BE2C (cell line): ENCODE measurements at regions not wholly inside any gene's neighbourhood (a gene's known extent, or its start where the extent isn't known, plus 50 kb on each side); places are given as distances from the start of the nearest gene placed in this dataset.
"Not testable (repeated sequence)": the region's sequence is repeated elsewhere in the genome, so short reads cannot be mapped to it uniquely, and the experiment has no call there.

Experiments used
- DNase-seq: peaks from one replicate; pipeline ENCODE4 v3.0.0-alpha.2; 2020
- H3K27me3 ChIP-seq: fragments of 250-450 bp; sonication (Bioruptor Pico); 2 replicates; pipeline ENCODE4 v1.5.1; 2020; ENCODE audit warnings: mild to moderate bottlenecking
- H3K36me3 ChIP-seq: fragments of 250-450 bp; sonication (Bioruptor Pico); 2 replicates; pipeline ENCODE4 v1.5.1; 2020; ENCODE audit warnings: mild to moderate bottlenecking
- H3K4me1 ChIP-seq: fragments of 250-450 bp; sonication (Bioruptor Pico); 2 replicates; pipeline ENCODE4 v1.5.1; 2020
- H3K4me3 ChIP-seq: 2 replicates; pipeline ENCODE4 v1.5.1; 2011; ENCODE audit warnings: low read depth, low read length
- H3K9me3 ChIP-seq: fragments of 250-450 bp; sonication (Bioruptor Pico); 2 replicates; pipeline ENCODE4 v1.5.1; 2020
- TF ChIP-seq, protein P1 (sequence below): IDR thresholded peaks from 2 replicates; pipeline ENCODE4 v1.5.1; 2012; ENCODE audit warnings: mild to moderate bottlenecking, low read depth, low read length

DNA sequence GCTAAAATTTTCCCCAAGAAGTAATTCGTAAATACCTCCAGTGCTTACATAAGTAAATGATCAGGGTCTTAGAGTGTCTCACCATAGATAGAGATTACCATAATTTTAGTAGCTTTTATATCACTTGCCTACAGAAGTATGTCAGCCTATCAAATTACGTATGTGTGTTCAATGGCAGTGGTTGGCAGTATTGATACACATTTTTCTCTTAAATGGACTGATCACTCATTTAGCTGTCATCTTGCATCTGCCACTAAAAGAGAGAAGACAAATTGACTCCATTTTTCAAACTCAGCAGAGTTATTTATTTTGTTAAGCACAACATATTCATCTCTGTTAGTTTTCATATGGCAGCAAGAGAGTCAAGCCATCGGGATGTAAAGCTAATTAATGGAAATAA lies 413.1 kb upstream of the CLEC14A start:
- Histone ChIP-seq H3K36me3 (no peaks in the 10 kb centered on the region), H3K27me3 (no peaks in the 10 kb centered on the region), H3K4me1 (no peaks in the 10 kb centered on the region), H3K9me3 (no peaks in the 10 kb centered on the region), H3K4me3 (no peak overlapping the region)
- DNase-seq: no peak
- TF ChIP-seq, protein P1, sequence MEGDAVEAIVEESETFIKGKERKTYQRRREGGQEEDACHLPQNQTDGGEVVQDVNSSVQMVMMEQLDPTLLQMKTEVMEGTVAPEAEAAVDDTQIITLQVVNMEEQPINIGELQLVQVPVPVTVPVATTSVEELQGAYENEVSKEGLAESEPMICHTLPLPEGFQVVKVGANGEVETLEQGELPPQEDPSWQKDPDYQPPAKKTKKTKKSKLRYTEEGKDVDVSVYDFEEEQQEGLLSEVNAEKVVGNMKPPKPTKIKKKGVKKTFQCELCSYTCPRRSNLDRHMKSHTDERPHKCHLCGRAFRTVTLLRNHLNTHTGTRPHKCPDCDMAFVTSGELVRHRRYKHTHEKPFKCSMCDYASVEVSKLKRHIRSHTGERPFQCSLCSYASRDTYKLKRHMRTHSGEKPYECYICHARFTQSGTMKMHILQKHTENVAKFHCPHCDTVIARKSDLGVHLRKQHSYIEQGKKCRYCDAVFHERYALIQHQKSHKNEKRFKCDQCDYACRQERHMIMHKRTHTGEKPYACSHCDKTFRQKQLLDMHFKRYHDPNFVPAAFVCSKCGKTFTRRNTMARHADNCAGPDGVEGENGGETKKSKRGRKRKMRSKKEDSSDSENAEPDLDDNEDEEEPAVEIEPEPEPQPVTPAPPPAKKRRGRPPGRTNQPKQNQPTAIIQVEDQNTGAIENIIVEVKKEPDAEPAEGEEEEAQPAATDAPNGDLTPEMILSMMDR: no peak

DNA sequence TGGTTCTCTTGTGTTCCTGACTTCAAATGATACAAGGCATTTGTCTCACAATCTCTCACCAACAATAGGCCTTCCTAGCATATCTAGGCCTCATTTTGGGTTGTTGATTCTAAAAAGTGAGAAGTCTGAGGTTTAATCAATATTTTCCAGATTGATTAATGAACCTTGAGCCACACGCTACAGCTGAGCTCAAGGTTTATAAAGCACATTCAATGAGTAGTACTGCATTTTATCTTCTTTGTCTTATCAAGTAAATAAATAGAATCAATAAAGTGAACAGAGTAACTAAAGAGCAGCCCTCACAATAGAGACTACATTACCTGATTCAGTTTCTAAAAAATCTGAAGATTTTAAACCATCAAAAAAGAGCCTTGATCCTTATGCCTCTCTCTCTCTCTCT lies 407.5 kb upstream of the CLEC14A start:
- no peak for DNase-seq
- H3K36me3 ChIP-seq: no peaks in the 10 kb centered on the region
- H3K27me3 ChIP-seq: no peaks in the 10 kb centered on the region
- no peak overlapping the region for H3K4me3 ChIP-seq
- TF ChIP-seq, protein P1: no peak
- no peaks in the 10 kb centered on the region; the same call in 1 of the 2 replicates for H3K4me1 ChIP-seq
- no peaks in the 10 kb centered on the region for H3K9me3 ChIP-seq

DNA sequence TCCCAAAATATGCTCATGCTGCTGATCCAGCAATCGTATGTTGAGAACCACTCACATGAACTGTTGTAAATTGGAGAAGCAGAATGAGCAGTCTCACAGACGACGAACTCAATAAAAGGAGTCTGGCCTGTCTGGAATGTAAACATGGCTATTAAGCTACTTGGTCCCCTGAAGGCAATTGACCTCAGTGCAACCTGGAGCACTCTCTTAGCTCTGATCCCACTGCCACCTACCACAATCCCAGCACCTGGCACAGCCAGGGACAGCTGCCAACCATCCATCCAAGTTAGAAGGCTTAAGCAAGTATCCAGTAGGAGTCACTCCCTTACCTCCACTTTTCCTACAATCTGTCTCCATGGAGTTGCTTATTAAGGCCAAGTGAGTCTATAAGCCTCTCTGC lies 406.9 kb upstream of the CLEC14A start:
- TF ChIP-seq, protein P1: peak; percentile 14; the same call in 1 of the 2 replicates
- Histone ChIP-seq H3K4me1 (no peaks in the 10 kb centered on the region; the same call in 1 of the 2 replicates), H3K36me3 (no peaks in the 10 kb centered on the region), H3K27me3 (no peaks in the 10 kb centered on the region), H3K4me3 (no peak overlapping the region), H3K9me3 (no peaks in the 10 kb centered on the region)
- peak; percentile 33 for DNase-seq

DNA sequence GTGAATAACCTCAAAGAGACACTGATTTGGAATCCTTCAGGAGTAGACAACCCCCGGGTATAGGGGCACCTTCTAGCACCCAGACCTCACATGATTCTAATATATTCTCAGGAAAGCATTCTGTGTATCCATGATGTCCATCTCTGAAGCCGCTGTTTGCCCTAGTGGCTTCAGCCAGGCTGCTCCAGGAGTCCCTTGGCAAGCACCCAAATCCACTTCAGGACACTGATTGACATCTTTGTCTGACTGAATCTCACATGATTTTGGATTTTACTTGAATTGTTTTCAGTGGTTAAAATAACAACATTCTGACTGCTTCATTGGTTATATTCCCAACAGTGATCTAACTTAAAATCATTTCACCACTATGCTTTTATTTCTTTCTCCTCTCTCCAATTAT lies 390.5 kb upstream of the CLEC14A start:
- Histone ChIP-seq H3K9me3 (no peaks in the 10 kb centered on the region), H3K4me1 (peaks cover 7% of the 10 kb centered on the region), H3K27me3 (no peaks in the 10 kb centered on the region), H3K4me3 (no peak overlapping the region), H3K36me3 (no peaks in the 10 kb centered on the region)
- DNase-seq: peak; percentile 44
- TF ChIP-seq, protein P1: no peak

DNA sequence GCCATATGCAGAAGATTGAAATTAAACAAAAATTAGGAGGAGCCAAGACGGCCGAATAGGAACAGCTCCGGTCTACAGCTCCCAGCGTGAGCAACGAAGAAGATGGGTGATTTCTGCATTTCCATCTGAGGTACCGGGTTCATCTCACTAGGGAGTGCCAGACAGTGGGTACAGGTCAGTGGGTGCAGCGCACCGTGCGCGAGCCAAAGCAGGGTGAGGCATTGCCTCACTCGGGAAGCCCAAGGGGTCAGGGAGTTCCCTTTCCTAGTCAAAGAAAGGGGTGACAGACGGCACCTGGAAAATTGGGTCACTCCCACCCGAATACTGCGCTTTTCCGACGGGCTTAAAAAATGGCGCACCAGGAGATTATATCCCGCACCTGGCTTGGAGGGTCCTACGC lies 379.0 kb upstream of the CLEC14A start:
- not testable (repeated sequence) for H3K9me3 ChIP-seq, H3K4me1 ChIP-seq, H3K27me3 ChIP-seq, H3K4me3 ChIP-seq, DNase-seq, H3K36me3 ChIP-seq

DNA sequence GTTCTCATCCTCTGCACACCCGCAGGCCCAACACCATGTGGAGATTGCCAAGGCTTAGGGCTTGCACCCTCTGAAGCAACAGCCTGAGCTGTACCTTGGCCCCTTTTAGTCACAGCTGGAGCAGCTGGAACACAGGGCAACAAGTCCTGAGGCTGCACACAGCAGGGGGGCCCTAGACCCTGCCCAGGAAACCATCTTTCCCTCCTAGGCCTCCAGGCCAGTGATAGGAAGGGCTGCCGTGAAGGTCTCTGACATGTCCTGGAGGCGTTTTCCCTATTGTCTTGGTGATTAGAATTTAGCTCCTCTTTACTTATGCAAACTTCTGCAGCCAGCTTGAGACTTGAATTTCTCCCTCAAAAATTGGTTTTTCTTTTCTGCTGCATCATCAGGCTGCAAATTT lies 373.5 kb upstream of the CLEC14A start:
- TF ChIP-seq, protein P1: no peak
- Histone ChIP-seq H3K9me3 (no peaks in the 10 kb centered on the region), H3K4me3 (no peak overlapping the region), H3K36me3 (no peaks in the 10 kb centered on the region), H3K27me3 (no peaks in the 10 kb centered on the region), H3K4me1 (no peaks in the 10 kb centered on the region)
- no peak for DNase-seq

DNA sequence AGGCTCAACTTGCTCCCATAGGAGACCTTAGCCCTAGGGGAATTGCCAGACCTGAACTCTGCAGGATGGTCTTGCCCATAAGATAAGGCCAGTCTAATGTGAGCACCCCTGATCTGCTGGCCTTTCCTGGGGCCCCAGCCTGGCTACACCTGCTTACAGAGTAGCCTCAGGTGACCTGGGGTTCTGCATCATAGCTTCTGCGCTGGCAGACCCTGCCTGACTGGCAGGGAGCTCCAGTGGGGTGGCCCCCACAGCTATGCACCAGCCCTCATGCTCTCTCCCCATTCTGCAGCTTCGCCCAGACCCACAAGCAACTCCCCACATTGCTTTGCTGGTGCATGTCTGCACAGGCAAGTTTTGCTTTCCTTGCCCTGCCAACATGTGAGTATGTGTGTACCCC lies 371.3 kb upstream of the CLEC14A start:
- Histone ChIP-seq H3K27me3 (no peaks in the 10 kb centered on the region), H3K4me3 (no peak overlapping the region), H3K36me3 (no peaks in the 10 kb centered on the region), H3K9me3 (no peaks in the 10 kb centered on the region), H3K4me1 (no peaks in the 10 kb centered on the region)
- TF ChIP-seq, protein P1: no peak
- no peak for DNase-seq
